NCI-H128 (cell line): ENCODE measurements at regions not wholly inside any gene's neighbourhood (a gene's known extent, or its start where the extent isn't known, plus 50 kb on each side); places are given as distances from the start of the nearest gene placed in this dataset.

Experiments used
- DNase-seq: peaks from one replicate; lab custom pipeline; 2025; ENCODE audit not compliant: unreplicated experiment; lab: John Stamatoyannopoulos, UW

DNA sequence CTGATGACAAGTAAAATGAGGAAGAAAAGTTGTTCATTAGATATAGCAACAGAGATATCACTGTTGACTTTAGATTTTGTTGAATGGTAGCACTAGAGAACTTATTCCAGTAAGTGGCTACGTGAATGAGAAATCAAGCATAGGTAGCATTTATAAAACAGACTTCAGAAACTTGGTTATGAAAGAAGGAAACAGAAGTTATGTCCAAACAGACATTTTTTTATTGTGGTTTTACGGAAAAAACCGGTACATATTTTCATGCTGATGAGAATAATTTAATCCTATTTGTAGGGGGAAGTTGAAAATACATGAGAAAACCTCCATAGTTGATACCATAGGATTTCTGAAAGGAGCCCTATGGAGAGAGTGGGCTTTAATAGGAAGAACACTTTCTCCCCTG, 325.7 kb upstream of the SLC10A2 start:
- DNase-seq: no peak

DNA sequence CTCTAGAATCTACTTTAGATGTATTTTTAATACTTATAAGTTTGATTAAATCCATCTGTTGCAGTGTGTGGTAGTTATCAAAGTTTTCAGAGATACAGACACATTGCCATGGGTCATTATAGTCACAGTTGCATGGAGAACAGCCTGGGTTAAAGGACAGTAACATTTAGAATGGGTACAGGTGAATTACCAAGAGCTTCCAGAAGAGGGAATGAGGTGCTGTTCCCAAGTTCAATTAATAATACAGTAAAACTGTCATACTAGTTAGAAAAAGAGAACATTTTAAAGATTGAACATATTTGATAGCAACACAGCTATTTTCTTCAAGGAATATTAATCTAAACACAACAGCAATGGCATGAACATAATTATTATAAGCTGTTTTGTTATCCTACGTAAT, 322.6 kb upstream of the SLC10A2 start:
- DNase-seq: no peak

DNA sequence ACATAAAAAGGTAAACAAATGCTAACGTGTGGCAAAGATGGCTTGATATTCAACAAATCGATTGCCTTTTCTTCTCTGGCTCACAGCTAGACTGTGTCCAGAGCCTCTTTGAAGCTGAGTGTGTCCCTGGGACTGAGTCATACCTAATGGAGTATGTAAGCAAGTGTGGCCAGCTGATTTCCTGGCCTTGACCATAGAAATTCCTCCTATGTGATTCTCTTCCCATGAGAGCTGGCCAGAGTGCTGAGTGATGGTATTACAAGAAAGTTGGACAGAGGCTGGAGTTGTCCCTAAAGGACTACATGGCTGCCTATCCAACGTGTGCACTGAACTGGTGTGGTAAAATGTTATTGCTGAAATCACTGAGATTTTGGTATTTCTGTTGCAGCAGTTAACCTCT, 320.1 kb upstream of the SLC10A2 start:
- DNase-seq: no peak

DNA sequence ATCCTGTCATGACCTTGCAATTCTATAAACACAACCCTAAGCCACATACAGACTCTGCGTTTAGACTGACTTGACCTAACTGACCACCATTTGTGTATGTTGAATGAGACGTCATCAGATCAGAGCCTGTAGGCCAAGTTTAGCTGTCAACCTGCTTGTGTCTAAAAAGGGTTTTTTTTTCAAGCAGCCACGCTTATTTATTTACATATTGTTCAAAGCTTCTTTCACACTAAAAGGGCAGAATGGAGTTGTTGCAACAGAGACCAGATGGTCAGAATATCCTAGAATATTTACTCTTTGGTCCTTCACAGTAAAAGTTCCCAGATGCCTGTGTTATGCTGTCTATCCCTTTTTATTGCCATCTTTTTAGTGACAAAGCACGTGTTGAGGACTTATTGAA, 307.7 kb upstream of the SLC10A2 start:
- no peak for DNase-seq

DNA sequence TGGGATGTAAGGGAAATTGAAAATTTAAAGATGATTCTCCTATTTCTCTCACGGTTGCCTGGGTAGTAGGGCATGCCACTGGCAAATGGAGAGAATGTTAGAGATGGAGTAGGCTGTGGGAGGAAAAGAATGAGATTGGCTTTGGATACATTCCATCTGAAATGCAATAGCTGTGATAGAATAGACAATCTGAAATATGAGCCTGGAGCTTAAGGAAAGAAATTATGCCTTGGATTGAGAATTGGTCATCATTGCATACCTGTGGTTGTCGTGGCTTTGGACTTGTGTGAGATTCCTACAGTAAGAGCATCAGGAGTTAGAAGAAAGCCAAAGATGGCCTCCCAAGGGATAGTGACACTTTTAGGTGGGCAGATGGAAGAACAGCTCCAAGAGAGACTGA, 305.1 kb upstream of the SLC10A2 start:
- no peak for DNase-seq

DNA sequence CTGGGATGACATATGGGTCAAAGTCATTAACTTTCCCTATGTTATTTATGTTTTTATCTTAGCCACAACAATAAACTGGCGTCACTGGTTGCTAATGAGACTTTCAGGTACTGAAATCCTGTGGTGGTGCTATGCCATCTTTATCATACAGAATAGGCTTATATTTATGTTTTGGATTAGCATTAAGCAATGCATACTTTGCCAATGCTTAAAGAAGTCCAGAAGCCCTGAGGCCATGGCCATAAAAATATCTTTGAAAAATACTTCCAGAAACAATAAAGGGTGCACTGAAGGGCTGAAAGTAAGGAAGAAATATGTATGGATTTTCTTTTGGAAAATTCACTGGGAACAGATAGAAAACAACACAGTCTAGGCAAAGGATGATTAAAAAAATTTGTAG, 304.6 kb upstream of the SLC10A2 start:
- DNase-seq: no peak

DNA sequence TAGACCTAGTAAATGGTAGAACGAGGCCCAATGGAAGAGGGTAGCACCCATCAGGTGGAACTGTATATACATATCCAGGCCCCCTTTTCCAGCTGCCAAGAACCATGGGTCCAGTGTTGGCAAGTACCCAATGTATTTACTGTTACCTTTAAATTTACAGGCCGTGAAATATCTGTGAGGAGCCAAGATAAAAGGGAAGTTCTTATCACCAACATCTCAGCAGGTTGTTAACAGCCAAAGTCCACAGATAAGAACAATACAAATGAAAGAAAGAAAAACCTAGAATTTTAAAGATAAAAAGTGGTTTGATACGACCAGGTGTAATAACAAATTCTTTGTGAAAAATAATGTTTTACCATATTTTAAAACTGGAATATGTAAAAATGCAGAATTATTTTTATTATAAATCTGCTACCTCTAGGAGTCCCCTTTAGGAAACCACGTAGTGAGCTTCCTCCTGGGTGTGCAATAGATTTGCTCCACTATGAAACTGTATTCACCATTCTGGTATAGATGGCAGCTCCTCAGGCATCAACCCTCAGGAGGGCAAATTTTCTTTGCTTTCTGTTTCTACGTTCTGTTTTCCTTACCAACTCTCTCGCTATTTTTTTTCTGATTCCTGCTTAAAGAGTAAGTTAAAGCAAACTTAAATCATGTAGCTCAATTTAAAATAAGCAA, 292.2 kb upstream of the SLC10A2 start:
- DNase-seq: no peak

DNA sequence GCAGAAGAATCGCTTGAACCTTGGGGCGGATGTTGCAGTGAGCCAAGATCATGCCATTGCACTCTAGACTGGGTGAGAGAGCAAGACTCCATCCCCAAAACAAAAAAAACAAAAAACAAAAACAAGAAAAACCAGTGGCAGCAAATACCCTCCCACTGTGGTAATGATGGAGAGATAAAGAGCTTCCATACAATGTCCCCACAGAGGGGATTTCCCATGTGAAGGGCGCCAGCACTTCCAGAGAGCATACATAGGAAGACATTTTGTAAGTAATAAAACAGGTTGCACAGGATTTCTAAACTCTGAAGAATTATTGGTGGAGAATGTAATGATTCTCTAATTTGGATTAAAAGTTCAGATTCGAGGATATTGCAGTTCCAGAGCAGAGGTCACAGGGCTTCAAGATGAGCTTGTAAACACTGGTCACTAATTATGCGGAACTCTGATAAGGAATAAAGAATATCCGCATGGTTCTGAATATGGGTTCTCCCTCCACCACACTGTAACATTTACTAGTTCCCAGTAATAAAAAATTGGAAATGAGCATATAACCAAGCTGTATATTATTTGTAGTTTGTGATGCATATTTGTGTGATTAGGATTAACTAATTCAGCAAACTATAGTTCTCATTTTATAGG, 290.1 kb upstream of the SLC10A2 start:
- DNase-seq: no peak

DNA sequence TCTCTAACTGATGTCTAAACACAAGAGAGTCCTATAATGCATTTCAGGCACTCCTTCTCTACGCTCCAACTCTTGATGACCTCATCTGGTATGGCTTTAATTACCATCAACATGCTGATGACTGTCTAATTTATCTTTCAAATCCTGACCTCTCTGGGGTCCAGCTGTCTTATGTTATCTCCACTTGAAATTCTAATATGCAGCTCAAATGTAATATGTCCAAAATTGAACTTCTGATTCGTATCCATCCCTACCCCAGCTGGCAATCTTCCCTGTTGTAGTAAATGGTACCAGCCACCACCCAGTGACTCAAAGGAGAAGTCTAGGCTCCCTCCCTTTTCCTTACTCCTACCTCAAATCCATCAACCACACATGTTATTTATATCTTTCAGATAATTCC, 288.0 kb upstream of the SLC10A2 start:
- DNase-seq: no peak

DNA sequence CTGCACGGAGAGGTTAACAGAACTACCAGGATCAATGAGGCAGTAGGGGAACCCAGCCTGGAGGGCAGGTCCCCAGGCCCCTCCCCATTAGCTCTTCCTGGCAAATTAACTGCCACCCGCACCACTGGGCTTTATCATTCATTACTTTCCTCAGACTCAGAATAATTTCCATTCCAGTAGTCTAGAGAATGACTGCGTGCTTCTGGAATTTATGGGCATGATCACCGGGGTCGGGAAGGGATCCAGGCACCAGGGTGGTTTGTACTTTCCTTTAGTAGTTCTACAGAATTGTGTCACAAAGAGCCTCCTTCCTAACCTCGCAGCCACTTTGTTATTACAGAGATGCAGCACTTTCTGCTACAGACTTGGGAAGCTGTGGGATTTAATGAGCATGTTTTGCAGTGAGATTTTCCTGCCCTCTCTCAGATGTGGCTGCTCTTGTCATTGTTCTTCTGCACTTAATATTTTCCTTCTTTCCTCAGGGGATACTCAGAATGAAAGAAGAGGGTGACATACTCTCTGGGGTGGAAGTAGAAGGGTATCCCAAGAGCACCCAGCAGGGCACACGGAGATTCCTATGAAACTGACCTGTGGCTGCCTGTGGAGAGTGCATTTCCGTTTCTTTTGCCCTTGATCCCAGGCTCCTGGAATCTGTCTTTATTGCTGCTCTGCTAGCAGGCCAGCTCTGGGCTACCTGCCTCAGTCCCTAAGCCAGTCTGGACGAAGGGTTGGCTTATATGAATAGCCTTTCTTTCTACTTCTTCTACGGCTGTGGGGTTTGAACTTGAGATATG, 285.0 kb upstream of the SLC10A2 start:
- DNase-seq: no peak

DNA sequence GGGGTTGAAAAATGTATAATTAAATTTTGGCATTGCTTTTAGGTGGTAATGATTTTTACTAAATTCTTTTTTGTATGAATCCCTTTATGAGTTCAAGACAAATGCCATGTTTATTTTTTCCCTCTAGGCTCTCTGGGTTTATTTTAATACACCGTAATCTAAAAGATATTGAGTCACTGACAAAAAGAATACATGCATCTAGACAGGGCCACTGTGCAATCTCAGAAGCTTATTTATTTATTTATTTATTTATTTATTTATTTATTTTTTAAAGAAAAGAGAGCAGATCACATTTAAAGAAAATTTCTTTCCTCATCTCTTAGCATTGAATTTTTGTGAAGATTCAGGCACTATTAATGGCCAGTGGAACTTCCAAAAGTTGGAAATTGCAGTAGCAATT, 283.9 kb upstream of the SLC10A2 start:
- no peak for DNase-seq

DNA sequence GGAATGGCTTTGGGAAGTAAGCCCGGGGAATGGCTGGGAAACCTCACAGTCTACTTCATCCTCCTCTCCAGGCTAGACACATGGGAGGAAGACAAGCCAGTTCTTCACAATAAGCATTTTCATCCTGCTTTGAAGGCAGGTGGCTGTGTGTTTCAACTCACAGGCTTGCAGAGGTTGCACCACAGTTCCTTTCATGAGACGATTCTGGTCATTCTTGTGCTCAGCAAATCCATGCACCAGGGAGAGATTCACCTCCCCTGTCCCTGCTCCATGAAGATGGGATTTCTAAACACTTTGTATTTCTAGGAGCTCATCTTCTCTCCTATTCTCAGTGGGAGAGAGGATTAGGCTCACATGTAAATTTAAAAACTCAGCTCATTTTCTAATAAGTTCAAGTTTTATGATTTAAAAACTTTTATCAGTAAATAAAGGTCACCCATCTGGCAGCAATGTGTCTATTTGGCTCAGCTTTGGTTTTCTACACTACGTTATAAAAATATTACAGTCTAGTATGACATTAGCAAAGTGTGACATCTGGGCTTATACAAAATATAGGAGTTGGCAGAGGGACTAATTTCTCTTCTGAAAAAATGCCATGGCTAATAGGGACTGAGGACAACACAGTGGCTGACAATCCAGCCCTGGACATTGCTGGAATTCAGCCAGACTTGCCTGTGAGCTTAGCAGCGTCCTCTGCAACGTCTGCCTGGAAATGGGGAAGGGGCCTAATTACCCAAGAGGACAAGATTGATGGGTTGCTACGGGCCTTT, 283.2 kb upstream of the SLC10A2 start:
- DNase-seq: no peak

DNA sequence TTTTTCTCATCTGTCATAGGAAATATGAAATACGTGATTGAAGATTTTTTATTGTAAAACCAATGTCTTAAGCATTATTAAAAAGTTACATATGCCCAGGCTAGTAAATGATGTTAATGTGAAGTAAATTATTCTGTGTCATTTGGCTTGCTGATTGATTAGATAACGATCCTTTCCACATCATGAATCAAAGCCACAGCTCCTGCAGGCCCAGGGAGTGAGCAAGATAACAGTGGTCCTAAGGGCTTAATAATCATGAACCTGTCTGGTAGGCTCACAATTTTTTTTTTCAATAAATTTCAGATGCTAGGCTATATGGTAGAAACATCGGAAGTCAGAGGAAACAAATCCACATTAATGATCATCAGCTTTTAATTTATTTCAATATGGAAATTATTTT, 269.0 kb upstream of the SLC10A2 start:
- no peak for DNase-seq

DNA sequence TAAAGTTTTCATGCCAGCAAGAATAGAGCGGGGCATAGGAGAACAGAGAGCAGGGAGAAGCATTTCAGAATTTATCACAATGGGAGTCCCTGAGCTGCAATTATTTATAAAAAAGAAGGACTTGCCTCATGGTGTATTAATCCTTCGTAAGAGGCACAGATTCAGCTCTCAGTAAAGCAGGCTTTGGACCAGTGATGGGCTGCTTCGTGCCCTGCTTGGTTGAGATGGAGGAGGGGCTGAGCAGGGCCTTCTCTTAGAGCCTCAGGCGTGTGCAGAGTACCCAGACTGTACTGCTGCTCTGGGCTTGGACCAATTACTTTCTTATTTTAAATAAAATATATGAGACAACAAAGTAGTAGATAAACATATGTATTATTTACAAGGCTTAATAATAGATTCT, 265.7 kb upstream of the SLC10A2 start:
- DNase-seq: no peak

DNA sequence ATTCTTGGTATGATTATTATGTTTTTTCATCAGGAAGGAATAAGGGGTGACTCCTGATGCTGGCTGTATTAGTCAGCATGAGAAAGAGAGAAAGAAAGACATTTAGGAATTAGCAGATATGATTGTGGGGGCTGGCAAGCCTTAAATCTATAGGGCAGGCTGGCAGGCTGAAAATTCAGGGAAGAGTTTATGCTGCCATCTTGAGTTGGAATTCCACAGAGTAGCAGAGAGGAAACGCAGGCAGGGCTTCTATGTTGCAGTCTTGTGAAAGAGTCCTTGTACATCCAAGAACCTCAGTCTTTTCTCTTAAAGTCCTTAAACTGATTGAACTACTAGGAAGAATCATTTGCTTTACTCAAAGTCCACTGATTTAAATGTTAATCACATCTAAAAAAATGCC, 262.7 kb upstream of the SLC10A2 start:
- DNase-seq: no peak

DNA sequence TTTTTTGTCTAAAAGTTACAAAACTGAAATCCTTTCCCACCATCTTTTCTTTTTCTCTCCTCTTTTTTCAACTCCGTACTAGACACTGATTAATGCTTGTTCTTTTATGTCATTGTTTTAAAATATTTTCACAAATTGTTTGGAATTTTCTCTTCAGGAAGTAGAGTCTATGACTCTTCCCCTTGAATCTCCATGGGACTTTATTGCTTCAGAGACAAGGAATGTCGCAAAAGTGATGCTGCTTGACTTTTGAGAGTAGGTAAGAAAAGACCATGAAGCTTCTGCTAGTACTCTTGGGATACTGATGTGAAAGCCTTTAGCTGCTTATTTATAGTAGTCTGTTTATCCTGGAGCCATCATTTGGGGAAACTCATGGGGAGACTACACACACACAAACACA, 260.1 kb upstream of the SLC10A2 start:
- no peak for DNase-seq

DNA sequence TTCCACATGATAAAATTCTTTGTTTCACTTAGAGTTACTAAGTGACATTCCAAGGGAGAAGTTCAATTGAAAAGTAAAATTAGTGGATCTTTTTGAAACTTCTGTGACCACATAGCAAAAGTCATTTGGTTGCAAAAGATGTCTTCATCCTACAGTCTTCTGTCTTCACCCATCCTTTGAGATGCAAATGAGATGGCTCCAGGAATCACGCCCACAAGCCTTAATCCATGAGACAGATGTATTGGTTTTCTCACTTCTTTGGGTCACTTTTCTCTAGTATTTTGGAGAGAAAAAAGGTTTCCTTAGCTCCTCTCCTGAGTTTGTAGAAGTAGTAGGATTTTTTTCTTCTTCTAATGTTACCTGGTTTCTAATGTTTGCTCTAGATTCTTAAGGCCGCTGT, 259.5 kb upstream of the SLC10A2 start:
- DNase-seq: no peak

DNA sequence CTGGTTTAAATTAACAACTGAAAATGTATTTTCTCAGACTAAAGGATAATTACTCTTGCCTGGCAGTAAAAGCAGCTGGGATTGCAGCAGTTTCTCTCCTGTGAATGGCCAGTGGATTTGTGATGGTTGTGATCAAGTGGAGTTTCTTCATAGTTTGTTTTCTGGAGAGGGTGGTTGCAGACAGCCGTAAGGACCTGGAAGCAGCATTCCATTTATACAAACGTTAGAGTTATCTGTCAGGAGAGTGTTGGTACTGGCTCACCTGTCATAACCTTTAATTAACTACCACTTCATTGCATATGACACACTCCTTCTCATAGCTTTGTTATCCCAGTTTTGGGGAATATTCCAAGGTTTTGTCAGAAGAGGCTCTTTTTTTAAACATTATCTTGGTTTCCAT, 258.4 kb upstream of the SLC10A2 start:
- DNase-seq: no peak

DNA sequence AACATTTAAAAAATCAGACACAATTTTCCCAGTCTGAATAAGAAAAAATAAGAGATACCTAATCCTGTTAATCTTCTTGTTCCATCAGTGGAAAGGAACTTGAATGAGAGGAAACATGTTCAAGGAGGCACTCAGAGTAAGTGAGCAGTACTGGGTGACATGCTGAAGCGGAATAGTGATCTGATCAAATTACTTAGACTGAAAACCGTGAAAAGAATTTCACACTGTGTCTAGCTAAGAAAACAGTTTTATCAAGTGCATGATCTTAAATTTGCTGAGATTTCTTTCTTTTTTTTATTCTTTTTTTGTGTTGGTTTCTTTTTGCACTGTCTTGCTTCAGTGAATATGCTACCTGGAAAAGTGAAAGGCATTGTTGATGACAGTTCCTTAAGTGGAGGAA, 249.5 kb upstream of the SLC10A2 start:
- DNase-seq: no peak

DNA sequence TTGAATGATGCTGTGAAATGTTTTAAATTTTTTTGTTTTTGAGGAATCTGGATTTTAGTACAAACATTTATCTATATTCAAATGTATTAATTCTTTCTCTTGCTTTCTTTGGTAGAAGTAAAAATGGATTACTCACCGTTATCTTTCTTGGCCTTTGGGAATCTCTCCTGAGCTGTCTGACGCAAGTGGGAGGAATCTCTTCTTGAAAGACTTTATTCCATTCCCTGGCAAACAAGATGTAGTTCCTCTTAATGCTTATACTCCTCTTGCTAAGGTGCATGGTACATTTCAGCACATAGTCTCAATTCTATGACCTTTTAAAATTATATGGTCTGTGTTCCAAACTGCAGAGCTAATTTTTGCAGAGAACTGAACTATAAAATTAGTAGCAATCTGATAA, 246.2 kb upstream of the SLC10A2 start:
- no peak for DNase-seq

DNA sequence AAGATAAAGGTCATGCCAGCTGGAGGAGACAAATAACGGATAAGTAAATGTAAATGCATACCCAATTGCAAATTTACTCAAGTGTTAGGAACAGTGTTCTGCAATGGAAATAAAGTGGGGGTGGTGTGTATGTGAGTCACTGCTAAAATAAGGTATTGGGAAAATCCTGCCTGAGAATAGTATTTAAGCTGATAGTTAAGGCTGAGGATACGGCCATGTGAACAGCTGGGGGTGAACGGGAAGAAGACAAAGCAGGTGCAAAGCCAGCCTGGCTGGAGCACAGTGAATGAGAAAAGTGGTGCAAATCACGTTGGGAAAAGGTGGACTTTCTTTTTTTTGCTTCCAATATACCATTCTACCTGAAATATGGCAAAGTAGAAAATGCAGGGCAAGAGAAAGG, 242.4 kb upstream of the SLC10A2 start:
- no peak for DNase-seq

DNA sequence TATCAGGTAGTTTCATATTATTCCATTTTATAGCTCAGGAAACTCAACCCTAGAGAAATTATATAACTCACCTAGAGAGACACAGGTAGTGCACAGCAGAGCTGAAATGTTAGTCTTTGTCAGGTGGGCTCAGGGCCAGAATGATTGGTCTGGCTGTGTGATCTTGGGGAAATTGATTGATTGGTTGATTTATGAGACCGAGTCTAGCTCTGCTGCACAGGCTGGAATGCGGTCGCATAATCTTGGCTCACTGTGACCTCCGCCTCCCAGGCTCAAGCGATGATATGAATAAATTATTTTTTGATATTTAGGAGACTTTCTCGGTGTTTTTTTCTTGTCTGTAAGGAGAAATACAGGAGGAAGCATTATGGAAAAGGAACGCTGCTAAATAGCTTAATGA, 239.9 kb upstream of the SLC10A2 start:
- DNase-seq: no peak
